ENCODE measurements at regions not wholly inside any gene's neighbourhood (a gene's known extent, or its start where the extent isn't known, plus 50 kb on each side); places are given as distances from the start of the nearest gene placed in this dataset.

DNA sequence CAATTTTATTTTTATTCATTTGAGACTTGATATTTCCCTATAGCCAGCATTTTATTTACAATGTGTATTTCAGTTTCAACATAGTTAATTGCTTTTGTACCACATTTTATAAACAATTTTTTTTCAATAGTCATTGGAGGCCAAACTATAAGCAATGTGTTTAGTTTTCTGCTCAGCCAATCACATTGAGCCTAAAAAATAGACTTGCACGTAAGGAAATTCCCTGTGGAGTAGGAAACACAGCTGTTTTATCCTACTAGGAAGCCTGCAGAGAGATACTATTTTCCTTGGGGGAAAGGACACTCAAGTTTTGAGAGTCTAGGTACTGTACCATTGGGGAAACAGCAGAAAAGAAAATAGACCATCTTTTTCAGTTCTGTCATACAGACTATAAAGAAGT lies 410.2 kb upstream of the GOT2 start:
- no peak for TF ChIP-seq POLR2A (IDR thresholded peaks at IDR 0.05)
- TF ChIP-seq, protein P1, sequence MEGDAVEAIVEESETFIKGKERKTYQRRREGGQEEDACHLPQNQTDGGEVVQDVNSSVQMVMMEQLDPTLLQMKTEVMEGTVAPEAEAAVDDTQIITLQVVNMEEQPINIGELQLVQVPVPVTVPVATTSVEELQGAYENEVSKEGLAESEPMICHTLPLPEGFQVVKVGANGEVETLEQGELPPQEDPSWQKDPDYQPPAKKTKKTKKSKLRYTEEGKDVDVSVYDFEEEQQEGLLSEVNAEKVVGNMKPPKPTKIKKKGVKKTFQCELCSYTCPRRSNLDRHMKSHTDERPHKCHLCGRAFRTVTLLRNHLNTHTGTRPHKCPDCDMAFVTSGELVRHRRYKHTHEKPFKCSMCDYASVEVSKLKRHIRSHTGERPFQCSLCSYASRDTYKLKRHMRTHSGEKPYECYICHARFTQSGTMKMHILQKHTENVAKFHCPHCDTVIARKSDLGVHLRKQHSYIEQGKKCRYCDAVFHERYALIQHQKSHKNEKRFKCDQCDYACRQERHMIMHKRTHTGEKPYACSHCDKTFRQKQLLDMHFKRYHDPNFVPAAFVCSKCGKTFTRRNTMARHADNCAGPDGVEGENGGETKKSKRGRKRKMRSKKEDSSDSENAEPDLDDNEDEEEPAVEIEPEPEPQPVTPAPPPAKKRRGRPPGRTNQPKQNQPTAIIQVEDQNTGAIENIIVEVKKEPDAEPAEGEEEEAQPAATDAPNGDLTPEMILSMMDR (IDR thresholded peaks at IDR 0.05), result no peak
